Mammary epithelial cell (primary cell): ENCODE measurements at regions not wholly inside any gene's neighbourhood (a gene's known extent, or its start where the extent isn't known, plus 50 kb on each side); places are given as distances from the start of the nearest gene placed in this dataset.
"Not testable (repeated sequence)": the region's sequence is repeated elsewhere in the genome, so short reads cannot be mapped to it uniquely, and the experiment has no call there.

Experiments
- CTCF ChIP-seq, 2 donors: IDR thresholded peaks in 1 of 2; conservative IDR thresholded peaks in 1 of 2; 2 replicates each; pipeline ENCODE4 v1.5.1; 2011 to 2012; ENCODE audit warnings: inconsistent platforms in 2 of 2, low read length in 2 of 2, mild to moderate bottlenecking in 2 of 2, control low read depth in 1 of 2, low read depth in 1 of 2; ENCODE audit not compliant: insufficient read depth in 1 of 2; ENCODE audit errors: extremely low read depth in 1 of 2
- EZH2 ChIP-seq: IDR thresholded peaks from 2 replicates; pipeline ENCODE4 v1.6.1; 2012; ENCODE audit warnings: low read length, inconsistent platforms, borderline replicate concordance

DNA sequence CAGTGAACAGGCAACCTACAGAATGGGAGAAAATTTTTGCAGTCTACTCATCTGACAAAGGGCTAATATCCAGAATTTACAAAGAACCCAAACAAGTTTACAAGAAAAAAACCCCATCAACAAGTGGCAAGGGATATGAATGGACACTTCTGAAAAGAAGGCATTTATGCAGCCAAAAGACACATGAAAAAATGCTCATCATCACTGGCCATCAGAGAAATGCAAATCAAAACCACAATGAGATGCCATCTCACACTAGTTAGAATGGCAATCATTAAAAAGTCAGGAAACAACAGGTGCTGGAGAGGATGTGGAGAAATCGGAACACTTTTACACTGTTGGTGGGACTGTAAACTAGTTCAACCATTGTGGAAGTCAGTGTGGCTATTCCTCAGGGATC lies 80.3 kb downstream of the ZNF474 start:
- not testable (repeated sequence) for TF ChIP-seq CTCF (conservative IDR thresholded peaks at IDR 0.05 in 1 of 2, IDR thresholded peaks at IDR 0.05 in 1 of 2; ENCODE audit: extremely low read depth in 1 of 2, insufficient read depth in 1 of 2, low read depth in 1 of 2, low read length in 2 of 2); EZH2
